ENCODE measurements at regions not wholly inside any gene's neighbourhood (a gene's known extent, or its start where the extent isn't known, plus 50 kb on each side); places are given as distances from the start of the nearest gene placed in this dataset.
A peak's percentile ranks its signal among the peaks of the same experiment; 100 is the strongest.

DNA sequence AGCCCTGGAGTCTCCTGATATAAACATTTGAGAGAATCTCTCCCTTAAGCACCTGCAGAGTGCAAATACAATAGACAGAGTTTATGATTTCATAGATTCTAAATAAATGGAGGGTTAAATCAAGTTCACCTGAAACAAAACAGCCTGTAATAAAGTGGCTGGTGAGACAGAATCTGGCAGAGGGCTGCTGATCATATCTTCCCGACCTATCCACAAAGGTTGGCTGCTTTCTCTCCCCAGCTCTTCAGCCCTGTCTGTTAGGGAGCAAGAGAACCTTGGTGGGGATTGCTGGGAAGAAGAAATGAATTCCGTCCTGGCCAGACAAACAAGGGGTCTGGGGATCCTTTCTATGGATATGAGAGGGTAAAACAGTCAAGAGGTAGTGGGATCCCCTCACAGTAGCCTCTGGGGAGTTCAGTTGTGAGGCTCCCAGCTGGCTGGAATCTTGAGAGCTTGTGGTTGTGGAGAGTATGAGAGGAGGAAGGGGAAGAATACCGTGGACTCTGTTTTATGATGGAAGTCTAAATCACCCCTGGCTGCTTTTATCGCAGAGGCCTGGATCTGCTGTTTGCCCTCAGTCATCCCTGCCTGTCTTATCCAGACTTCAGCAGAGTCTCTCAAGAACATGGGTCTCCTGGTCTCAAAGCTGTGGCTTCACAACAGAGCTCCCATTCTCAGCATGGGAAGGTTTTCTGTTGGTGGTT is 451.3 kb downstream of the NTRK3 start:
- Histone ChIP-seq H3K9me3 (ENCODE audit: control insufficient read depth, low read length) (no peaks in the 10 kb centered on the region), H3K27ac (ENCODE audit: low read depth, low read length, severe bottlenecking) (peak overlapping the region; percentile 13), H3K36me3 (ENCODE audit: control insufficient read depth, insufficient read depth, low read length) (no peaks in the 10 kb centered on the region), H3K4me1 (ENCODE audit: control insufficient read depth, insufficient read depth, low read length, poor library complexity, severe bottlenecking) (no peaks in the 10 kb centered on the region), H3K4me3 (ENCODE audit: extremely low read depth, insufficient read depth, low read length, poor library complexity, severe bottlenecking) (no peak overlapping the region)
- WGBS, 2 experiments (ENCODE audit: insufficient coverage in 2 of 2), result 90 to 100% methylated on average over 2 of the region's 4 CpGs

DNA sequence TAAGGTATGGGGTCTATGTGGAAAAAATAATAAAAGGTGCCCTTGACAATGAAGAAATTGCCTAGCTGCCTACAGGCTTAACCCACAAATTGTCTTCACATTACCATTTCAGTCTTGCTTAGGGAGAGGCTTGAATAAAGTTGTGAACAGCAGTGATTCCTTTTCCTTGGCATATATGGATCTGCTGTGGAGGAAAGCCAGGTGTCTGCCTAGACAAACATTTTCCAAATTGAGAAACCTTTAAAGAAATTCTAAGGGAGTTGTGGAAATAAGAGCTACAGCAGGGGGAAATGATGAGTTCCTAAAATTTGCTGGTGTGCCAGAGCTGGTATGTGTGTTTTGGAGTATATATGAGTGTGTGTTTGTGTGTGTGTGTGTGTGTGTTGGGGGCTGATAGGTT is 452.1 kb downstream of the NTRK3 start:
- no peak overlapping the region for H3K4me3 ChIP-seq (ENCODE audit: extremely low read depth, insufficient read depth, low read length, poor library complexity, severe bottlenecking)
- H3K4me1 ChIP-seq (ENCODE audit: control insufficient read depth, insufficient read depth, low read length, poor library complexity, severe bottlenecking), result no peaks in the 10 kb centered on the region
- no peaks in the 10 kb centered on the region for H3K36me3 ChIP-seq (ENCODE audit: control insufficient read depth, insufficient read depth, low read length)
- no peaks in the 10 kb centered on the region for H3K9me3 ChIP-seq (ENCODE audit: control insufficient read depth, low read length)
- H3K27ac ChIP-seq (ENCODE audit: low read depth, low read length, severe bottlenecking), result no peak overlapping the region

DNA sequence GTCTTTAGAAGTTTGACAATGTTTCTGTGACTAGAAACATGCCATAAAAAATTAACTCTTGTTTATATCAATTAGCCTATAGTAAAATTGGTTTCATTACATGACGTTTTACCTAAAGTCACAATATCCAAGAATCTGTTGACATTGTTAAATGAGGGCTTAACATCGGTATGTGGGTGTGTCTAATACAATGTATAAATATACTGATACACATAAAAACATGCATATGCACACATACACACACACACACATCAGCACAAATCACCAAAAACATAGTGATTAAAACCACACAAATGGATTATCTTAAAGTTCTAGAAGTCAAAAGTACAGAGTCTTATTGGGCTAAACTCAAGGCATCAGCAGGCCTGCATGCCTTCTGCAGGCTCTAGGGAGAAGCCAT is 456.7 kb downstream of the NTRK3 start:
- no peaks in the 10 kb centered on the region for H3K9me3 ChIP-seq (ENCODE audit: control insufficient read depth, low read length)
- H3K4me1 ChIP-seq (ENCODE audit: control insufficient read depth, insufficient read depth, low read length, poor library complexity, severe bottlenecking), result no peaks in the 10 kb centered on the region
- no CpG with 5 or more reads among the region's 2 CpGs for WGBS, 2 experiments (ENCODE audit: insufficient coverage in 2 of 2)
- H3K27ac ChIP-seq (ENCODE audit: low read depth, low read length, severe bottlenecking), result no peak overlapping the region
- no peak overlapping the region for H3K4me3 ChIP-seq (ENCODE audit: extremely low read depth, insufficient read depth, low read length, poor library complexity, severe bottlenecking)
- H3K36me3 ChIP-seq (ENCODE audit: control insufficient read depth, insufficient read depth, low read length), result no peaks in the 10 kb centered on the region

DNA sequence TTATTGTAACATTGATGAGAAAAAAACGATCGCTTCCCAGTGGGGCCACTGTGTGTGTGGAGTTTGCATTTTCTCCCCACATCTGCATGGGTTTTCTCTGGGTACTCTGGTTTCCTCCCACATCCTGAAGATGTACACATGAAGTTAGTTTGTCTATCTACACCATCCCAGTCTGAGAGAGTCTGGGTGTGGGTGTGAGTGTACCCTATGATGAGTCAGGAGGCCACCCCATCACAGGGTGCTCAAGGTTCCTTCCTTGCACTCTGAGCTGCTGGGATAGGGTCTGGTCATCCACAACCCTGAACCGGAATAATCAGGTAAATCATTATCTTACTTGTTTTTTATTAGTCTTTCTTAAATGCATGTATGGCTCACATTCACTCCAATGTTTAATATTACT is 457.1 kb downstream of the NTRK3 start:
- Histone ChIP-seq H3K4me3 (ENCODE audit: extremely low read depth, insufficient read depth, low read length, poor library complexity, severe bottlenecking) (no peak overlapping the region), H3K36me3 (ENCODE audit: control insufficient read depth, insufficient read depth, low read length) (no peaks in the 10 kb centered on the region), H3K9me3 (ENCODE audit: control insufficient read depth, low read length) (no peaks in the 10 kb centered on the region), H3K27ac (ENCODE audit: low read depth, low read length, severe bottlenecking) (no peak overlapping the region), H3K4me1 (ENCODE audit: control insufficient read depth, insufficient read depth, low read length, poor library complexity, severe bottlenecking) (no peaks in the 10 kb centered on the region)
- whole genome bisulfite sequencing, 2 experiments (ENCODE audit: insufficient coverage in 2 of 2), result no CpG with 5 or more reads among the region's 3 CpGs

DNA sequence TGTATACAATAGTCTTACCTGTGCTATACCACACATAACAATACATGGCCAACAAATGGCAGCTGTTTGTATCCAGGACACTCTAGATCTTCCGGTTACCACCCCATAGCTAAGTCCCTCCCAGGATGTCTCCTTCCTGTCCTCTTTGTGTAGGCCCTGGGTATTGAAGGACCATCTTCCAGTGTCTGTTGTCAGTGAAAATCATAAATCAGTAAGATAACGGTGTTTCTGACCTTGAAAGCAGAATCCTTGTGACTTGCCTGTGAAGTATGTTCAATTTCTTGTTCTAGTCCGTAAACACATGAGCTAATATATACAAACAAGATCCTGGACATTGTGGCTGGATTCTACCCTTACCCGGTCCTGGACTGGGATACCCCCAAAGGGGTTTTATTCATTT is 462.8 kb downstream of the NTRK3 start:
- Histone ChIP-seq H3K27ac (ENCODE audit: low read depth, low read length, severe bottlenecking) (no peak overlapping the region), H3K36me3 (ENCODE audit: control insufficient read depth, insufficient read depth, low read length) (no peaks in the 10 kb centered on the region), H3K4me3 (ENCODE audit: extremely low read depth, insufficient read depth, low read length, poor library complexity, severe bottlenecking) (no peak overlapping the region), H3K4me1 (ENCODE audit: control insufficient read depth, insufficient read depth, low read length, poor library complexity, severe bottlenecking) (no peaks in the 10 kb centered on the region), H3K9me3 (ENCODE audit: control insufficient read depth, low read length) (no peaks in the 10 kb centered on the region)
- WGBS, 2 experiments (ENCODE audit: insufficient coverage in 2 of 2), result 87% methylated on average over 2 of the region's 4 CpGs; no CpG with 5 or more reads in 1 of the 2 experiments

DNA sequence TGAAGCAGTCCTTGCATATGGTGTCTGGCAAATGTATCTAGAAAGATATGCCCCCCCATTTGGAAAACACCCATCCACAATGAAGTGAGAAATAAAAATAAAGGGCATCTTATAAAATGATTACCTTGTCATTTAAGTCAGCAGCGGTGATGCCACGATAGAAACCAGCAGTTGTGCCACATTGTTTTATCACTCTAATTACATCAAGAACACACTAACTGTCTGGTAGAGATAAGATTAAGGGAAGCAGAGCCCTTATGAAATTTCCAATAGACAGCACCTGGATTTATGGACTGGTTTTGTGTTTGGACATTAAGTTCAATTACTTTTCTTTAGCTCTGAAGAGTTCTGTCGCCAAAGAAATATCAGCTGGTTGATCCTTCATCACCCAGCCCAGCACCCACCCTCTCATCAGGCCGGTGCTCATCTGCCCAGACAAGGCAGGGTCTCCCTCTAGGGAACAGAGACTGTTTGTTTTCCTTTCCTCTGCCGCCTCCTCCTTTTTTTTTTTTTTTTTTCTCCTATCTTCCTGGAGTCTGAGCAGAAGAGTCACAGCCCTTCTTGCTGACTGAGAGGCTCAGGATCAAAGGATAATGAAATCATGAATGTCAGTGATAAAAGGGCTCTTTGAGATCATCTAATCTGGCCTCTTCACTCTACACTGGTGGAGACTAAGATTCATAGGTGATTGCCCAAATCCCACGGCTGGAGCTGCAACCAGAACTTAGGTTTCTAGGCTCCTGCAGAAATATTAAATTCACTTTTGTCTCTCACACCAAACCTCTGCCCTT is 464.1 kb downstream of the NTRK3 start:
- WGBS, 2 experiments (ENCODE audit: insufficient coverage in 2 of 2), result 47 to 79% methylated on average over 2 of the region's 6 CpGs
- Histone ChIP-seq H3K4me1 (ENCODE audit: control insufficient read depth, insufficient read depth, low read length, poor library complexity, severe bottlenecking) (no peaks in the 10 kb centered on the region), H3K27ac (ENCODE audit: low read depth, low read length, severe bottlenecking) (no peak overlapping the region), H3K9me3 (ENCODE audit: control insufficient read depth, low read length) (no peaks in the 10 kb centered on the region), H3K36me3 (ENCODE audit: control insufficient read depth, insufficient read depth, low read length) (no peaks in the 10 kb centered on the region), H3K4me3 (ENCODE audit: extremely low read depth, insufficient read depth, low read length, poor library complexity, severe bottlenecking) (no peak overlapping the region)

DNA sequence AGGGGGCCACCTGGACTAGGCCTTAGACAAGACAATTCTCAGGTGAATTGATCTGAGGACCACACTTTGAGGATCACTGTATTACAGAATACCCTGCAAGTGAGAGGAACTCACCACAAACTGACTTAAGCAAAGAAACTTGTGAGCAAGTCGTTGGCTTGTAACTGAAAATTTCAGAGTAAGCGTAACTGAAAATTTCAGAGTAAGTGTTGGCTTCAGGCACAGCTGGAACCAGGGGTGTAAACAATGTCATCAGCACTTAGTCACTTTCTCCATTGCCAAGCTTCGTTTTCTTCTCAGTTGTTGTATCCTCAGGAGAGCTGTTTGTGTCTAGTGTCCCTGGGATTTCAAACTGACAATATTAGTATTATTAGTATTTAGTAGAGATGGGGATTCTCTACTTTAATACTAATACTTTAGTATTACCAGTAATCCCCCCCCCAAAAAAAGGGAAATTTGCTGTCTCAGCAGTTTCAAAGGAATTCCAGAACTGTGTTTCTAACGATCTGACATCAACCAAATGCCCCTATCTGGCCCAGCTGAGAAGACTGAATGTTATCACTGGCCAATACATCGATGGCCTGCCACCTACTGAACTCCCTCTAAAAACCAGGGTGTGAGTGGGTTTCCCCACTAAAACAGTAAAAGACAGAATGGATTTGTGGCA is 474.4 kb downstream of the NTRK3 start:
- WGBS, 2 experiments (ENCODE audit: insufficient coverage in 2 of 2), result 60 to 70% methylated on average over 2 to 4 of the region's 5 CpGs
- H3K27ac ChIP-seq (ENCODE audit: low read depth, low read length, severe bottlenecking), result no peak overlapping the region

DNA sequence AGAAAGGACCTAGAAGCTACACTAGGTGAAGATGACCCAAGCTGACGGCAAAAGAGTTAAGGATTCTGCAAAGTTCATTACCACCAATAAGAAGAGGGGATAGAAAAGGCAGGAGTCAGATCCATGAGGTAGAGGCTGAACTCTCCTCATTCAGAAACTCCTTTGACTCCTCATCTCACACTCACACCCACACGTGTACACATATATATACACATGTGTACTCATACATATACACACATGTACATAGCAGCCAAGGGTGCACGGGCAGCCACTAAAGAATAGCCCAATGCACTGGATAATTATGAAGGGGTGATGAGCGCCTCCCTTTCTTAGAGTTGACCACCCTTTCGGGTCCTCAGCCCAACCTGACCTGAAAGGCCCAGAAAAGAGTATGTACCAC is 476.8 kb downstream of the NTRK3 start:
- H3K36me3 ChIP-seq (ENCODE audit: control insufficient read depth, insufficient read depth, low read length), result no peaks in the 10 kb centered on the region
- 71 to 94% methylated on average over 2 to 3 of the region's 5 CpGs for WGBS, 2 experiments (ENCODE audit: insufficient coverage in 2 of 2)

More for the DNA sequence above, 474.4 kb downstream of the NTRK3 start:
- H3K4me3 ChIP-seq (ENCODE audit: extremely low read depth, insufficient read depth, low read length, poor library complexity, severe bottlenecking), result no peak overlapping the region
- no peaks in the 10 kb centered on the region for H3K9me3 ChIP-seq (ENCODE audit: control insufficient read depth, low read length)
- no peaks in the 10 kb centered on the region for H3K4me1 ChIP-seq (ENCODE audit: control insufficient read depth, insufficient read depth, low read length, poor library complexity, severe bottlenecking)
- H3K36me3 ChIP-seq (ENCODE audit: control insufficient read depth, insufficient read depth, low read length), result no peaks in the 10 kb centered on the region

DNA sequence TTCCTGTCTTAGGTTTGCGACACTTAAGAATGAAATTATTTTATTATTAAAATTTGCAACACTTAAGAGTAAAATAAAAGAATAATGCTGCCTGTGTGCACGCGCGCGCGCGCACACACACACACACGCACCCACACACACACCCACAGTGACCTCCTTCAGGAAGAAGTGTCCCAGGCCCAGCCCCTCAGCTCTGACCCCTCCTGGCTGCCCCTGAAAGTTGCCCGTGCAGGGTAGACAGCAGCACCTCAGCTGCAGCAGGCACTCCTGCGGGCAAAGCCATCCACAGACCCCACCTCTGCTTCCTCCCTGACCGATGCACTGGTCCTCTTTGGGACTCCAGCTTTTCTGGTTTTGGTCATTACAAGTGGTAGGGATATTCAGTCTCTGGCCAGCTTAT is 478.2 kb downstream of the NTRK3 start:
- Histone ChIP-seq H3K4me1 (ENCODE audit: control insufficient read depth, insufficient read depth, low read length, poor library complexity, severe bottlenecking) (no peaks in the 10 kb centered on the region), H3K27ac (ENCODE audit: low read depth, low read length, severe bottlenecking) (no peak overlapping the region), H3K4me3 (ENCODE audit: extremely low read depth, insufficient read depth, low read length, poor library complexity, severe bottlenecking) (no peak overlapping the region), H3K36me3 (ENCODE audit: control insufficient read depth, insufficient read depth, low read length) (no peaks in the 10 kb centered on the region), H3K9me3 (ENCODE audit: control insufficient read depth, low read length) (no peaks in the 10 kb centered on the region)
- 71 to 100% methylated on average over 1 to 4 of the region's 11 CpGs for WGBS, 2 experiments (ENCODE audit: insufficient coverage in 2 of 2)

More for the DNA sequence above, 476.8 kb downstream of the NTRK3 start:
- Histone ChIP-seq H3K9me3 (ENCODE audit: control insufficient read depth, low read length) (no peaks in the 10 kb centered on the region), H3K4me3 (ENCODE audit: extremely low read depth, insufficient read depth, low read length, poor library complexity, severe bottlenecking) (no peak overlapping the region), H3K27ac (ENCODE audit: low read depth, low read length, severe bottlenecking) (no peak overlapping the region), H3K4me1 (ENCODE audit: control insufficient read depth, insufficient read depth, low read length, poor library complexity, severe bottlenecking) (no peaks in the 10 kb centered on the region)

DNA sequence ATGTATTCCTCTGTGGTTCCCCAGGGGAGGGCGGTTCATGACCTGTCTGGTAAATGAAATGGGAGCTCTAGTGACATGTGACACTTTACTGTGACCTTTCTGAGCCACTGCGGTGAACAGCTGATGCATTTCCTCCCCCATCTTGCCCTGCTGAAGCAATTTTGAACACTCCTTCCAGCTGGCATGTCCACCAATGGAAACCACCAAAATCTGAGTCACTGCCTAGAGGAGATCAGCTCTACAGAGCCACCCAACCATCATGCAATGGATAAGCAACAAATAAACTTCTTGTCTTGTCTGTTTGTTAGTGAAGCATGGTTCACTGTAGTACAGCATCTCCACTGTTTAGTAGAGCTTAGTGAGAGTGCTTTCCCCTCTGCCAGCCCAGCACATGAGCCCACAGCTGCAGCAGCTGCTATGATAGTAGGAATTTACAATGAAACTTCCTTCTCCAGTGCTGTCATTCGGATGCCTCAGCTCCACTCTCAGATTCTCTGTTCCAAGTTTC is 479.4 kb downstream of the NTRK3 start:
- Histone ChIP-seq H3K4me1 (ENCODE audit: control insufficient read depth, insufficient read depth, low read length, poor library complexity, severe bottlenecking) (no peaks in the 10 kb centered on the region), H3K4me3 (ENCODE audit: extremely low read depth, insufficient read depth, low read length, poor library complexity, severe bottlenecking) (no peak overlapping the region), H3K9me3 (ENCODE audit: control insufficient read depth, low read length) (no peaks in the 10 kb centered on the region), H3K27ac (ENCODE audit: low read depth, low read length, severe bottlenecking) (no peak overlapping the region), H3K36me3 (ENCODE audit: control insufficient read depth, insufficient read depth, low read length) (no peaks in the 10 kb centered on the region)
- 73 to 74% methylated on average over 2 to 3 of the region's 3 CpGs for WGBS, 2 experiments (ENCODE audit: insufficient coverage in 2 of 2)

All from mesodermal cell (in vitro differentiated cells).